Ishikawa (cell line): ENCODE measurements at regions not wholly inside any gene's neighbourhood (a gene's known extent, or its start where the extent isn't known, plus 50 kb on each side); places are given as distances from the start of the nearest gene placed in this dataset.

Experiments used
- CEBPB ChIP-seq: IDR thresholded peaks from 2 replicates; pipeline ENCODE4 v1.6.1; 2012
- CREB1 ChIP-seq: IDR thresholded peaks from 2 replicates; pipeline ENCODE4 v1.6.1; 2012; ENCODE audit warnings: low read depth
- EGR1 ChIP-seq: IDR thresholded peaks from 2 replicates; pipeline ENCODE4 v1.6.1; 2012
- EP300 ChIP-seq: IDR thresholded peaks from 2 replicates; pipeline ENCODE4 v1.6.1; 2012; ENCODE audit warnings: borderline replicate concordance
- FOXM1 ChIP-seq: IDR thresholded peaks from 2 replicates; pipeline ENCODE4 v1.6.1; 2012; ENCODE audit warnings: low read depth, borderline replicate concordance
- MAX ChIP-seq: IDR thresholded peaks from 2 replicates; pipeline ENCODE4 v1.6.1; 2012
- NFIC ChIP-seq: IDR thresholded peaks from 2 replicates; pipeline ENCODE4 v1.6.1; 2012
- RAD21 ChIP-seq: IDR thresholded peaks from 2 replicates; pipeline ENCODE4 v1.6.1; 2012; ENCODE audit warnings: low read depth
- REST ChIP-seq: IDR thresholded peaks from 2 replicates; pipeline ENCODE4 v1.6.1; 2012; ENCODE audit warnings: low read depth, mild to moderate bottlenecking
- TAF1 ChIP-seq: IDR thresholded peaks from 2 replicates; pipeline ENCODE4 v1.6.1; 2012; ENCODE audit warnings: low read depth, mild to moderate bottlenecking
- TCF12 ChIP-seq: IDR thresholded peaks from 2 replicates; pipeline ENCODE4 v1.6.1; 2012; ENCODE audit warnings: low read depth
- TEAD4 ChIP-seq: IDR thresholded peaks from 2 replicates; pipeline ENCODE4 v1.6.1; 2012
- USF1 ChIP-seq: IDR thresholded peaks from 2 replicates; pipeline ENCODE4 v1.6.1; 2012
- YY1 ChIP-seq: IDR thresholded peaks from 2 replicates; pipeline ENCODE4 v1.6.1; 2012; ENCODE audit warnings: low read depth
- ZBTB7A ChIP-seq: IDR thresholded peaks from 2 replicates; pipeline ENCODE4 v1.6.1; 2012; ENCODE audit warnings: low read depth

GRCh38 chr14:86782092-86782580, 1210.8 kb downstream of the GALC start:
- TF ChIP-seq TCF12 = no peak

GRCh38 chr14:86780876-86781510, 1212.0 kb downstream of the GALC start:
- TF ChIP-seq USF1 = no peak
- no peak for TF ChIP-seq ZBTB7A
- no peak for TF ChIP-seq TAF1
- TF ChIP-seq REST = no peak
- no peak for TF ChIP-seq NFIC
- TF ChIP-seq RAD21 = no peak
- no peak for TF ChIP-seq CREB1
- no peak for TF ChIP-seq EP300
- TF ChIP-seq EGR1 = no peak
- no peak for TF ChIP-seq CEBPB
- TF ChIP-seq MAX = no peak
- no peak for TF ChIP-seq TCF12
- no peak for TF ChIP-seq FOXM1
- TF ChIP-seq YY1 = no peak
- no peak for TF ChIP-seq TEAD4

- TF ChIP-seq CEBPB = no peak
- no peak for TF ChIP-seq FOXM1
- TF ChIP-seq EP300 = no peak
- no peak for TF ChIP-seq MAX
- TF ChIP-seq EGR1 = no peak
- no peak for TF ChIP-seq REST
- TF ChIP-seq NFIC = no peak
Observed at GRCh38 chr14:86780461-86780860, 1212.5 kb downstream of the GALC start.

- no peak for TF ChIP-seq TEAD4
- no peak for TF ChIP-seq EGR1
- no peak for TF ChIP-seq RAD21
- no peak for TF ChIP-seq TAF1
- TF ChIP-seq USF1 = no peak
- TF ChIP-seq ZBTB7A = no peak
- no peak for TF ChIP-seq TCF12
- TF ChIP-seq YY1 = no peak
- TF ChIP-seq REST = no peak
- no peak for TF ChIP-seq CEBPB
- TF ChIP-seq NFIC = no peak
- no peak for TF ChIP-seq CREB1
Observed at GRCh38 chr14:86779416-86779815, 1213.6 kb downstream of the GALC start.

- TF ChIP-seq TCF12 = no peak
- TF ChIP-seq TAF1 = no peak
- no peak for TF ChIP-seq USF1
- no peak for TF ChIP-seq MAX
- no peak for TF ChIP-seq EGR1
- no peak for TF ChIP-seq REST
- no peak for TF ChIP-seq YY1
- TF ChIP-seq EP300 = no peak
- TF ChIP-seq NFIC = no peak
Observed at GRCh38 chr14:86777963-86778602, 1214.9 kb downstream of the GALC start.
